Trophoblast cell (in vitro differentiated cells and primary cell): ENCODE measurements at regions not wholly inside any gene's neighbourhood (a gene's known extent, or its start where the extent isn't known, plus 50 kb on each side); places are given as distances from the start of the nearest gene placed in this dataset.

Experiments used
- DNase-seq, 2 donors: peaks; one replicate each; pipeline ENCODE4 v3.0.0-alpha.2; 2016
- H2AFZ ChIP-seq: 2 replicates; pipeline ENCODE4 v1.6.1; 2013; ENCODE audit warnings: low read length, moderate library complexity, mild to moderate bottlenecking; ENCODE audit not compliant: insufficient read depth, poor library complexity
- H2AK5ac ChIP-seq: 2 replicates; pipeline ENCODE4 v1.6.1; 2013; ENCODE audit warnings: mild to moderate bottlenecking, low read length
- H2BK120ac ChIP-seq: 2 replicates; pipeline ENCODE4 v1.6.1; 2013; ENCODE audit warnings: low read length, mild to moderate bottlenecking, moderate library complexity; ENCODE audit not compliant: insufficient read depth, poor library complexity
- H2BK12ac ChIP-seq: 2 replicates; pipeline ENCODE4 v1.6.1; 2013; ENCODE audit warnings: mild to moderate bottlenecking, low read length, moderate library complexity
- H2BK5ac ChIP-seq: 2 replicates; pipeline ENCODE4 v1.6.1; 2013; ENCODE audit warnings: low read length, low read depth, moderate library complexity, mild to moderate bottlenecking; ENCODE audit not compliant: poor library complexity
- H3K14ac ChIP-seq: 2 replicates; pipeline ENCODE4 v1.6.1; 2013; ENCODE audit warnings: mild to moderate bottlenecking, low read length
- H3K18ac ChIP-seq: 2 replicates; pipeline ENCODE4 v1.6.1; 2013; ENCODE audit warnings: mild to moderate bottlenecking, low read length
- H3K23ac ChIP-seq: 2 replicates; pipeline ENCODE4 v1.6.1; 2013; ENCODE audit warnings: low read length
- H3K27ac ChIP-seq: 2 replicates; pipeline ENCODE4 v1.5.1; 2013; ENCODE audit warnings: low read depth, mild to moderate bottlenecking, inconsistent platforms, low read length, moderate library complexity
- H3K27me3 ChIP-seq: 2 replicates; pipeline ENCODE4 v1.6.1; 2013; ENCODE audit warnings: inconsistent platforms, mild to moderate bottlenecking, low read length, moderate library complexity; ENCODE audit not compliant: insufficient read depth
- H3K36me3 ChIP-seq, 2 experiments: 1 replicate in 1 of 2; 2 replicates in 1 of 2; pipeline ENCODE4 v1.6.1; 2013; ENCODE audit warnings: low read length in 2 of 2, mild to moderate bottlenecking in 2 of 2, moderate library complexity in 1 of 2; ENCODE audit not compliant: insufficient read depth in 2 of 2, control insufficient read depth in 1 of 2
- H3K4ac ChIP-seq: 2 replicates; pipeline ENCODE4 v1.6.1; 2013; ENCODE audit warnings: low read depth, mild to moderate bottlenecking, low read length, moderate library complexity
- H3K4me1 ChIP-seq, 2 experiments: 1 replicate in 1 of 2; 2 replicates in 1 of 2; pipeline ENCODE4 v1.6.1; 2013; ENCODE audit warnings: low read length in 2 of 2, mild to moderate bottlenecking in 2 of 2, moderate library complexity in 1 of 2; ENCODE audit not compliant: insufficient read depth in 2 of 2, control insufficient read depth in 1 of 2
- H3K4me2 ChIP-seq: 2 replicates; pipeline ENCODE4 v1.6.1; 2013; ENCODE audit warnings: inconsistent platforms, mild to moderate bottlenecking, low read length, moderate library complexity
- H3K4me3 ChIP-seq: 2 replicates; pipeline ENCODE4 v1.5.1; 2013; ENCODE audit warnings: mild to moderate bottlenecking, low read depth, low read length, inconsistent platforms
- H3K79me1 ChIP-seq: one replicate; pipeline ENCODE4 v1.6.1; 2013; ENCODE audit warnings: low read length
- H3K79me2 ChIP-seq: 2 replicates; pipeline ENCODE4 v1.6.1; 2013; ENCODE audit warnings: low read length, mild to moderate bottlenecking; ENCODE audit not compliant: control insufficient read depth, insufficient read depth, poor library complexity
- H3K9ac ChIP-seq: 2 replicates; pipeline ENCODE4 v1.6.1; 2013; ENCODE audit warnings: mild to moderate bottlenecking, low read length
- H3K9me3 ChIP-seq: 2 replicates; pipeline ENCODE4 v1.6.1; 2013; ENCODE audit warnings: low read depth, mild to moderate bottlenecking, control low read depth, inconsistent platforms, low read length; ENCODE audit not compliant: insufficient read depth
- H4K12ac ChIP-seq: 2 replicates; pipeline ENCODE4 v1.6.1; 2013; ENCODE audit warnings: low read depth, mild to moderate bottlenecking, low read length, moderate library complexity
- H4K8ac ChIP-seq: 2 replicates; pipeline ENCODE4 v1.6.1; 2013; ENCODE audit warnings: low read depth, mild to moderate bottlenecking, low read length, moderate library complexity
- H4K91ac ChIP-seq: one replicate; pipeline ENCODE4 v1.6.1; 2013; ENCODE audit warnings: low read depth, mild to moderate bottlenecking, low read length, moderate library complexity
- WGBS: extraction: QIAGEN DNeasy Blood & Tissue Kit; methylation state at CpG from one replicate; pipeline ENCODE4 v1.1.7; 2013; ENCODE audit warnings: missing lambda C conversion rate; ENCODE audit not compliant: insufficient read length, insufficient coverage; ENCODE audit errors: extremely low coverage; 5-methylcytosine and 5-hydroxymethylcytosine counted together

DNA sequence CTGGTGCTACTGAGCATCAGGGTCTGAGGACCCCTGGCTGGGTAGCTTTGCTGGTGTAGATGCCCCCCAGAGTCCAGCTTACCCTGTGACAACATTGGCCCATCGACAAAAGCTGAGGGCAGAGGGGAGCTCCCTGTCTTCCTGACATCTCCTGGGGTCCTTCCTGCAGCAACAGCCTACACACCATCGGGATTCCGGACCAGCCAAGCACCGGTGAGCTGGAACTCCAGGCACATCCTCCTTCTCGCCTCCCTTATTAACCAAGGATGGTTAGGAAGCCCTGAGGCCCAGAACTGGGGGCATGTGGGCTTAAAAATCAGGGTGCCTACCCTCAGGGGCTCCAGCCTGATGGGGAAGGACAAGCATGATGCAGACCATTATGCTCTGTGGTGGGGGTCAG, 658.0 kb downstream of the PTPRU start:
- Histone ChIP-seq H3K9me3 (no peaks in the 10 kb centered on the region), H3K4ac (no peak overlapping the region), H3K79me1 (no peaks in the 10 kb centered on the region), H2AK5ac (no peak overlapping the region), H3K23ac (no peak overlapping the region), H3K14ac (no peak overlapping the region), H2BK120ac (no peak overlapping the region), H3K4me2 (no peak overlapping the region), H2BK5ac (no peak overlapping the region), H3K18ac (no peak overlapping the region), H3K79me2 (no peaks in the 10 kb centered on the region), H3K9ac (no peak overlapping the region), H2AFZ (no peak overlapping the region), H4K91ac (no peak overlapping the region), H3K27me3 (no peaks in the 10 kb centered on the region), H4K8ac (no peak overlapping the region), H2BK12ac (no peak overlapping the region), H3K27ac (no peak overlapping the region), H3K36me3 (no peaks in the 10 kb centered on the region), H3K4me1 (no peaks in the 10 kb centered on the region), H4K12ac (no peak overlapping the region), H3K4me3 (no peak overlapping the region)
- no peak for DNase-seq
- WGBS: no CpG with 5 or more reads among the region's 5 CpGs

GRCh38 chr1:29893806-29894205, 657.5 kb downstream of the PTPRU start:
- no peak overlapping the region for H3K4ac ChIP-seq
- H3K9ac ChIP-seq: no peak overlapping the region
- no peak overlapping the region for H3K27ac ChIP-seq
- DNase-seq: no peak
- H3K9me3 ChIP-seq: no peaks in the 10 kb centered on the region
- H2BK12ac ChIP-seq: no peak overlapping the region
- no peak overlapping the region for H2AFZ ChIP-seq
- H2BK120ac ChIP-seq: no peak overlapping the region
- H3K14ac ChIP-seq: no peak overlapping the region
- no peaks in the 10 kb centered on the region for H3K4me1 ChIP-seq
- H3K79me2 ChIP-seq: no peaks in the 10 kb centered on the region
- H3K4me3 ChIP-seq: no peak overlapping the region
- no peaks in the 10 kb centered on the region for H3K79me1 ChIP-seq
- no peak overlapping the region for H2BK5ac ChIP-seq
- no peak overlapping the region for H4K91ac ChIP-seq
- H2AK5ac ChIP-seq: no peak overlapping the region
- H4K8ac ChIP-seq: no peak overlapping the region
- no peak overlapping the region for H3K23ac ChIP-seq
- H4K12ac ChIP-seq: no peak overlapping the region
- no peaks in the 10 kb centered on the region for H3K27me3 ChIP-seq
- H3K36me3 ChIP-seq: no peaks in the 10 kb centered on the region
- H3K18ac ChIP-seq: no peak overlapping the region
- H3K4me2 ChIP-seq: no peak overlapping the region
- WGBS: no CpG with 5 or more reads among the region's 5 CpGs

DNA sequence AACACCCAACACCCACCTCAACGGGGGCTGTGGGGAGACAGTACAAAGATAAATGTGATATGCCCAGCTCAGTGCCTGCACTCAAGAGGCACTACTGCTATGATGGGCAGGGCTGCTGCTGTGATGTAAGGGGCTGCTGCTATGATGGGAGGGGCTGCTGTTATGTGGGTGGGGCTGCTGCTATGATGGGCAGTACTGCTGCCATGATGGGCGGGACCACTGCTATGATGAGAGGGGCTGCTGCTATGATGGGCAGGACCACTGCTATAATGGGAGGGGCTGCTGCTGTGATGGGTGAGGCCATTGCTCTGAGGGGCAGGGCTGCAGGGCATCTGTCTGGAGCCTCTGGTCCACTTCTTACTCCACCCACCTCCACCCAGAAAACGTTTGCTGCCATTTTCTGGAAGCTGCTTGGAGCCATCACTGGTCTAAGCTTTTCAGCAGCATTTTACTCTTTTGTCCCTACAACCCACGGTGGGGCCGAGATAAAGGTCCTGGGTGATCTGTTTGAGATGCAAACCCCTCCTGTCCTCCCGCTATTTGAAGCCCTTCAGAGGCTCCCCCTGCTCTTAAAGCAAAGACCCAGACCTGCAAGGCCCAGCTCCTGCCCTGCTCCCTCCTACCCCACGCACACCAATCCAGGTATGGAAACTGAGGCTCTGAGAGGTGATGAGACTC, 656.9 kb downstream of the PTPRU start:
- Histone ChIP-seq H3K23ac (no peak overlapping the region), H2AFZ (no peak overlapping the region), H3K9me3 (no peaks in the 10 kb centered on the region), H3K9ac (no peak overlapping the region), H4K91ac (no peak overlapping the region), H3K14ac (no peak overlapping the region), H3K27me3 (no peaks in the 10 kb centered on the region), H3K18ac (no peak overlapping the region), H3K79me1 (no peaks in the 10 kb centered on the region), H2AK5ac (no peak overlapping the region), H2BK12ac (no peak overlapping the region), H2BK120ac (no peak overlapping the region), H3K4me1 (no peaks in the 10 kb centered on the region), H3K27ac (no peak overlapping the region), H3K36me3 (no peaks in the 10 kb centered on the region), H3K4me2 (no peak overlapping the region), H4K12ac (no peak overlapping the region), H3K4ac (no peak overlapping the region), H3K79me2 (no peaks in the 10 kb centered on the region), H4K8ac (no peak overlapping the region), H2BK5ac (no peak overlapping the region), H3K4me3 (peak overlapping the region; percentile 5)
- WGBS: no CpG with 5 or more reads among the region's 7 CpGs
- DNase-seq: no peak

GRCh38 chr1:29892247-29892646, 655.9 kb downstream of the PTPRU start:
- WGBS: no CpG with 5 or more reads among the region's 1 CpG
- H3K14ac ChIP-seq: no peak overlapping the region
- no peaks in the 10 kb centered on the region for H3K79me2 ChIP-seq
- H2BK120ac ChIP-seq: no peak overlapping the region
- no peak overlapping the region for H4K91ac ChIP-seq
- H2AFZ ChIP-seq: no peak overlapping the region
- H3K79me1 ChIP-seq: no peaks in the 10 kb centered on the region
- no peak overlapping the region for H2BK12ac ChIP-seq
- H2BK5ac ChIP-seq: no peak overlapping the region
- no peaks in the 10 kb centered on the region for H3K27me3 ChIP-seq
- H3K9ac ChIP-seq: no peak overlapping the region
- no peak overlapping the region for H4K12ac ChIP-seq
- H3K4me1 ChIP-seq: no peaks in the 10 kb centered on the region
- DNase-seq: no peak
- H2AK5ac ChIP-seq: no peak overlapping the region
- H3K23ac ChIP-seq: peak overlapping the region; percentile 17
- no peak overlapping the region for H3K4me2 ChIP-seq
- H3K18ac ChIP-seq: no peak overlapping the region
- no peak overlapping the region for H3K4me3 ChIP-seq
- H3K27ac ChIP-seq: no peak overlapping the region
- H3K36me3 ChIP-seq: no peaks in the 10 kb centered on the region
- no peak overlapping the region for H4K8ac ChIP-seq
- H3K9me3 ChIP-seq: no peaks in the 10 kb centered on the region
- H3K4ac ChIP-seq: no peak overlapping the region
